ENCODE measurements at regions not wholly inside any gene's neighbourhood (a gene's known extent, or its start where the extent isn't known, plus 50 kb on each side); places are given as distances from the start of the nearest gene placed in this dataset.
"Not testable (repeated sequence)": the region's sequence is repeated elsewhere in the genome, so short reads cannot be mapped to it uniquely, and the experiment has no call there.

DNA sequence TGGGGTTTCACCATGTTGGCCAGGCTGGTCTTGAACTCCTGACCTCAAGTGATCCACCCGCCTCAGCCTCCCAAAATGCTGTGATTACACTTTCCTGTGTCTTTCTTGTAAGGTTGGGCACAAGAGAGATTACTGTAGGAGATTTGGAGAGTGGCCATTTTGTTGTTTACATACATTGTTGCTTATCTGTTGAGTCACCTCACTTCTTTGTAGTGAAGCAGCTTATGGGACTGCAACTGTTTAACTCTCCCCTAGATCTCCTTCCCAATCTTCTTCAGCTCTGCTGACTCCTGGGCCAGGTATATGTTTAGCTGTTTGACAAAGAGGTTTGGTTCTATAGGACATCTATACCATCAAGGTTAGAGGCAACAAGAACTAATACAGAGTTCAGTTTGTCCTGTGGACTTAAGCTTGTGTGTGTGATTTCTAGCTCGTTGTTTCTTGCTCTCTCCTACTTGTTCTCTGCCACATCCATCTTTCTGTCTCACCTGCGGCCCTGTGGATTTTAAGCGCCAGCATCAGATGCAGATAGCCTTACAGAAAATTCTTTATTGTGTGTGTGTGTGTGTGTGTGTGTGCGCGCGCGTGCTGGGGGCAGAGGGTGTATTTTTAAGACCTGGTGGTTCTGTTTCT, 95.4 kb downstream of the HAUS1 start:
- no peak for DNase-seq (ENCODE audit: extremely low spot score)
- POLR2A ChIA-PET: interaction anchor here (1.0 kb wide), 1 partner anchor 26 kb away, joined by 5 read pairs; a partner anchor contains a TSS
- TF ChIP-seq HDGF (IDR thresholded peaks at IDR 0.05; ENCODE audit: borderline replicate concordance) (no peak), FOXK2 (IDR thresholded peaks at IDR 0.05) (no peak), FOXA1 (IDR thresholded peaks at IDR 0.05) (no peak), L3MBTL2 (conservative IDR thresholded peaks at IDR 0.05) (no peak), ZNF384 (IDR thresholded peaks at IDR 0.05) (no peak), NFRKB (IDR thresholded peaks at IDR 0.05) (no peak), SP1 (IDR thresholded peaks at IDR 0.05) (no peak), SUZ12 (IDR thresholded peaks at IDR 0.05) (no peak), ELF4 (IDR thresholded peaks at IDR 0.05) (no peak), BHLHE40 (IDR thresholded peaks at IDR 0.05; ENCODE audit: borderline replicate concordance) (no peak), TARDBP (IDR thresholded peaks at IDR 0.05) (no peak), LEF1 (IDR thresholded peaks at IDR 0.05; ENCODE audit: borderline replicate concordance) (no peak), FOXM1 (IDR thresholded peaks at IDR 0.05; ENCODE audit: borderline replicate concordance) (no peak), CTBP1 (IDR thresholded peaks at IDR 0.05; ENCODE audit: borderline replicate concordance) (no peak), ARNT (IDR thresholded peaks at IDR 0.05) (no peak)
- TF ChIP-seq, protein P1, sequence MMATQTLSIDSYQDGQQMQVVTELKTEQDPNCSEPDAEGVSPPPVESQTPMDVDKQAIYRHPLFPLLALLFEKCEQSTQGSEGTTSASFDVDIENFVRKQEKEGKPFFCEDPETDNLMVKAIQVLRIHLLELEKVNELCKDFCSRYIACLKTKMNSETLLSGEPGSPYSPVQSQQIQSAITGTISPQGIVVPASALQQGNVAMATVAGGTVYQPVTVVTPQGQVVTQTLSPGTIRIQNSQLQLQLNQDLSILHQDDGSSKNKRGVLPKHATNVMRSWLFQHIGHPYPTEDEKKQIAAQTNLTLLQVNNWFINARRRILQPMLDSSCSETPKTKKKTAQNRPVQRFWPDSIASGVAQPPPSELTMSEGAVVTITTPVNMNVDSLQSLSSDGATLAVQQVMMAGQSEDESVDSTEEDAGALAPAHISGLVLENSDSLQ (IDR thresholded peaks at IDR 0.05): no peak
- CTCF ChIA-PET: no interaction called here

DNA sequence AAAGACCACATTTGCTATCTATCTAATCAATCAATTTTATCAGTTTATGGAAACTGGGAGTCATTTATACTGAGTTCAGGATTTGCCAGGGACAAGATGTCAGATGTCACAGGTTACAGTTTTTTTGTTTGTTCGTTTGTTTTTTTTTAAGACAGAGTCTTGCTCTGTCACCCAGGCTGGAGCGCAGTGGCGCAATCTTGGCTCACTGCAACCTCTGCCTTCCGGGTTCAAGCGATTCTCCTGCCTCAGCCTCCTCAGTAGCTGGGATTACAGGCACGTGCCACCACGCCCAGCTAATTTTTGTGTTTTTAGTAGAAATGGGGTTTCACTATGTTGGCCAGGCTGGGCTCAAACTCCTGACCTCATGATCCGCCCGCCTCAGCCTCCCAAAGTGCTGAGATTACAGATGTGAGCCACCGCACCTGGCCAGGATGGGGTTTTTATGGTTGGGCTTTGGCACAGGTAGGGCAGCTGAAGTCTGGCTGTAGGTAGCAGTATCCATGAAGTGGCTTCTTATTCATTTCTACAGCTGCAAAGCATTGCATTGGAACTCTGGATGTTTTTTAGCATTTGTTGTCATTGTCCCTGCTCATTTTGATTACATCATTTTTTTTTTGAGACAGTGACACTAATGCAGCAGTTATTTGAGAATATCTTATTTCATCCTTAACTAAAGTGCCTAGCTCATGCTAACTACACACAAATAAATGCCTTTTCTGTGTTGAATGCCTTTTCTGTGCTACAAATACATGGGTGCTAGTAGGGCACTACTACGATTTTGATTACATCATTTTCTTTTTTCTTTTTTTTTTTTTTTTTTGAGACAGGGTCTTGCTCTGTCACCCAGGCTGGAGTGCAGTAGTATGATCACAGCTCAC, 96.2 kb downstream of the HAUS1 start:
- POLR2A ChIA-PET: interaction anchor here (1.0 kb wide), 1 partner anchor 27 kb away, joined by 5 read pairs; a partner anchor contains a TSS
- DNase-seq (ENCODE audit: extremely low spot score): not testable (repeated sequence)
- CTCF ChIA-PET: interaction anchor here (1.1 kb wide), 1 partner anchor 27 kb away, joined by 5 read pairs; a partner anchor contains a TSS

DNA sequence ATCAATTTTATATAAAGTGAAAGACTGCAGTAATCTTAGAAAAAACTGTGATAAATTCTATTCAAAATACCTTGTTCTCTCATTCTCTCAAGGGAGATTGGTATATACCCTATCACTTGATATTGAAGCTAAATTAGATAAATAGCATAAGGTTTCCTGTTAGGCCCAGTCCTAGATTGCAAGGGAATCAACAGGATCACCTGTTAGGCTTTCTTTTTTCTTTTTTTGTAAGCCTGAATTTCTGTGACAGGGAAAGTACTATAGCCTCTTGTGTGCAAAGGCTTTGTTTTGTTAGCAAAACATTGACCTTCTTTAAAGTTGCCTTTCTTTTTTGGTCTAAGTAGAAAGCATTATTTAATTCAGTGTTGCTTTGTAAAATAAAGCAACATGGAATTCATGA, 100.0 kb downstream of the HAUS1 start:
- no peak for DNase-seq (ENCODE audit: extremely low spot score)
- CTCF ChIA-PET: interaction anchor here (0.6 kb wide), 1 partner anchor 18 kb away, joined by 3 read pairs; no protein-coding TSS in a partner anchor
- TF ChIP-seq ELF4 (IDR thresholded peaks at IDR 0.05) (no peak), ZNF384 (IDR thresholded peaks at IDR 0.05) (no peak), FOXK2 (IDR thresholded peaks at IDR 0.05) (no peak), ARNT (IDR thresholded peaks at IDR 0.05) (no peak), CTBP1 (IDR thresholded peaks at IDR 0.05; ENCODE audit: borderline replicate concordance) (no peak), FOXA1 (IDR thresholded peaks at IDR 0.05) (no peak), FOXM1 (IDR thresholded peaks at IDR 0.05; ENCODE audit: borderline replicate concordance) (no peak), L3MBTL2 (conservative IDR thresholded peaks at IDR 0.05) (no peak), SUZ12 (IDR thresholded peaks at IDR 0.05) (no peak), BHLHE40 (IDR thresholded peaks at IDR 0.05; ENCODE audit: borderline replicate concordance) (no peak)
- POLR2A ChIA-PET: interaction anchor here (0.7 kb wide), 1 partner anchor 30 kb away, joined by 3 read pairs; a partner anchor contains a TSS

DNA sequence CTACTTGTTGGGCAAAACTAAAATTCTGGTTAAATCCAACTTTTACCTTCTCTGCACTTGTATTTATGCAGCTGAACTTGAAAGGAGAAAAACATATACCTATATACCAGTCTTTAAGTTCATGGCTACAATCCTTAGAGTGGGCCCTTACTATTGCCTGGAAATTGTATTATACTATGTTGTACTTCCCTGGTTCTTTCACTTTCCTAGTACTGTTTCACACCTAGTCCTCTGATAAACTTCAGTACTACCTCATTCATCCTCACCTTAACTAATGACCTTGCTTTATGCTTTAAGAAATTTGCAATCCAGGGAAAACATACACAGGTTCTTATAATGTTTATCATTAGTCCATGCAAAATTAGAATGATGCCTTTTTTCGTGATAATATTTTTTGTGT, 103.8 kb downstream of the HAUS1 start:
- TF ChIP-seq ZNF384 (IDR thresholded peaks at IDR 0.05): no peak
- TF ChIP-seq FOXK2 (IDR thresholded peaks at IDR 0.05): no peak
- no peak for TF ChIP-seq TARDBP (IDR thresholded peaks at IDR 0.05)
- TF ChIP-seq, protein P1 (IDR thresholded peaks at IDR 0.05): no peak
- TF ChIP-seq ELF4 (IDR thresholded peaks at IDR 0.05): no peak
- TF ChIP-seq FOXM1 (IDR thresholded peaks at IDR 0.05; ENCODE audit: borderline replicate concordance): no peak
- no peak for TF ChIP-seq BHLHE40 (IDR thresholded peaks at IDR 0.05; ENCODE audit: borderline replicate concordance)
- TF ChIP-seq CTBP1 (IDR thresholded peaks at IDR 0.05; ENCODE audit: borderline replicate concordance): no peak
- TF ChIP-seq NFRKB (IDR thresholded peaks at IDR 0.05): no peak
- no peak for TF ChIP-seq L3MBTL2 (conservative IDR thresholded peaks at IDR 0.05)
- TF ChIP-seq ARNT (IDR thresholded peaks at IDR 0.05): no peak
- TF ChIP-seq HDGF (IDR thresholded peaks at IDR 0.05; ENCODE audit: borderline replicate concordance): no peak
- TF ChIP-seq LEF1 (IDR thresholded peaks at IDR 0.05; ENCODE audit: borderline replicate concordance): no peak
- TF ChIP-seq FOXA1 (IDR thresholded peaks at IDR 0.05): no peak
- TF ChIP-seq SUZ12 (IDR thresholded peaks at IDR 0.05): no peak
- no peak for DNase-seq (ENCODE audit: extremely low spot score)
- POLR2A ChIA-PET: interaction anchor here (1.8 kb wide), 1 partner anchor 35 kb away, joined by 4 read pairs; a partner anchor contains a TSS
- CTCF ChIA-PET: interaction anchor here (1.1 kb wide), 1 partner anchor 35 kb away, joined by 4 read pairs; a partner anchor contains a TSS

DNA sequence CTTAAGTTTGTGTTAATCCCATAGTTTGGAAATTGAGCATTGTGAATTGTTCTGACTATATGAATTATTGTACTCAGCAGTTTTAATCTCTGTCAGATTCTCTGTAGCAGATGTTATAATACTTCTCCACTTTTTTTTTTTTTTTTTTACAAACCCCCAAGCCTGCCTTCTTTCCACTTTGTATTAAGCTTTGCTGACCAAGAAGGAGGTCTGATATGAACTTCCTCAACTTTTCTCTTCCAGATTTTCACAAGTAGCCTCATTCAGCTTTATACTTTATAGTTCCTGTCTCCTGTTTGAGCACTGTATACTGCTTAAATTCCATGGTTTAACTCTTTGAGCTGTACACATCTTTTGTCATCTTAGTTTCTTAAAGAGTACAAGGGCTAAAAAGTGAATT, 105.0 kb downstream of the HAUS1 start:
- DNase-seq (ENCODE audit: extremely low spot score): no peak
- POLR2A ChIA-PET: no interaction called here
- TF ChIP-seq HDGF (IDR thresholded peaks at IDR 0.05; ENCODE audit: borderline replicate concordance) (no peak), SP1 (IDR thresholded peaks at IDR 0.05) (no peak), BHLHE40 (IDR thresholded peaks at IDR 0.05; ENCODE audit: borderline replicate concordance) (no peak), FOXK2 (IDR thresholded peaks at IDR 0.05) (no peak), LEF1 (IDR thresholded peaks at IDR 0.05; ENCODE audit: borderline replicate concordance) (no peak), CTBP1 (IDR thresholded peaks at IDR 0.05; ENCODE audit: borderline replicate concordance) (no peak), FOXM1 (IDR thresholded peaks at IDR 0.05; ENCODE audit: borderline replicate concordance) (no peak), SUZ12 (IDR thresholded peaks at IDR 0.05) (no peak), NFRKB (IDR thresholded peaks at IDR 0.05) (no peak), ZNF384 (IDR thresholded peaks at IDR 0.05) (no peak), ELF4 (IDR thresholded peaks at IDR 0.05) (no peak), TARDBP (IDR thresholded peaks at IDR 0.05) (no peak), ARNT (IDR thresholded peaks at IDR 0.05) (no peak), FOXA1 (IDR thresholded peaks at IDR 0.05) (no peak), L3MBTL2 (conservative IDR thresholded peaks at IDR 0.05) (no peak)
- TF ChIP-seq, protein P1 (IDR thresholded peaks at IDR 0.05): no peak
- CTCF ChIA-PET: no interaction called here
